ENCODE measurements at regions not wholly inside any gene's neighbourhood (a gene's known extent, or its start where the extent isn't known, plus 50 kb on each side); places are given as distances from the start of the nearest gene placed in this dataset.
"Not testable (repeated sequence)": the region's sequence is repeated elsewhere in the genome, so short reads cannot be mapped to it uniquely, and the experiment has no call there.

DNA sequence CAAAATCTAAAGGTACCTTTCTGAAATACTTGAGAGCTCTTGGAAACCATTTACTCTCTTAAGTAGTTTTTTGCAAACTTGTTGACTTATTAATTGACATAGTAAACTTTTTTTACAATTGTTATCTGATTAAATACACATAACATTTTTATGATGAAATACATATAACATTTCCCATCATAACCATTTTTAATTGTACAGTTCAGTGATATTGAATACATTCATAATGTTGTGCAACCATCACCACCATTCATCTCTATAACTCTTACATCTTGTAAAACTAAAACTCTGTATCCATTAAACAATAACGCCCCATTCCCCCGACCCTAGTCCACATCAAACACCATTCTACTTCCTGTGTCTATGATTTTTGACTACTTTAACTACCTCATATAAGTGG, 95.7 kb upstream of the ZNF648 start:
- Histone ChIP-seq H3K79me2 (ENCODE audit: low read length) (no peaks in the 10 kb centered on the region), H3K27ac (ENCODE audit: low read length) (no peak overlapping the region), H3K27me3 (replicated peaks; ENCODE audit: insufficient read depth, low read length) (no peaks in the 10 kb centered on the region), H3K36me3 (replicated peaks; ENCODE audit: insufficient read depth, low read length) (no peaks in the 10 kb centered on the region), H3K9ac (ENCODE audit: low read length) (no peak overlapping the region), H3K4me2 (ENCODE audit: low read depth, low read length) (no peak overlapping the region), H2AFZ (ENCODE audit: low read length) (no peak overlapping the region), H3K9me2 (replicated peaks; ENCODE audit: insufficient read depth, low read length) (no peaks in the 10 kb centered on the region), H3K9me3 (replicated peaks; ENCODE audit: insufficient read depth, low read length) (no peaks in the 10 kb centered on the region), H4K20me1 (ENCODE audit: insufficient read depth, low read length) (no peaks in the 10 kb centered on the region), H3K4me3 (ENCODE audit: low read length) (no peak overlapping the region), H3K4me1 (ENCODE audit: low read length) (no peaks in the 10 kb centered on the region), H3F3A (ENCODE audit: insufficient read depth, low read length) (no peaks in the 10 kb centered on the region)
- DNase-seq: no peak
- TF ChIP-seq EZH2phosphoT487 (IDR thresholded peaks at IDR 0.05; ENCODE audit: low read length) (no peak), EZH2 (optimal IDR thresholded peaks at IDR 0.05; ENCODE audit: low read depth, low read length) (no peak)
- TF ChIP-seq, protein P1, sequence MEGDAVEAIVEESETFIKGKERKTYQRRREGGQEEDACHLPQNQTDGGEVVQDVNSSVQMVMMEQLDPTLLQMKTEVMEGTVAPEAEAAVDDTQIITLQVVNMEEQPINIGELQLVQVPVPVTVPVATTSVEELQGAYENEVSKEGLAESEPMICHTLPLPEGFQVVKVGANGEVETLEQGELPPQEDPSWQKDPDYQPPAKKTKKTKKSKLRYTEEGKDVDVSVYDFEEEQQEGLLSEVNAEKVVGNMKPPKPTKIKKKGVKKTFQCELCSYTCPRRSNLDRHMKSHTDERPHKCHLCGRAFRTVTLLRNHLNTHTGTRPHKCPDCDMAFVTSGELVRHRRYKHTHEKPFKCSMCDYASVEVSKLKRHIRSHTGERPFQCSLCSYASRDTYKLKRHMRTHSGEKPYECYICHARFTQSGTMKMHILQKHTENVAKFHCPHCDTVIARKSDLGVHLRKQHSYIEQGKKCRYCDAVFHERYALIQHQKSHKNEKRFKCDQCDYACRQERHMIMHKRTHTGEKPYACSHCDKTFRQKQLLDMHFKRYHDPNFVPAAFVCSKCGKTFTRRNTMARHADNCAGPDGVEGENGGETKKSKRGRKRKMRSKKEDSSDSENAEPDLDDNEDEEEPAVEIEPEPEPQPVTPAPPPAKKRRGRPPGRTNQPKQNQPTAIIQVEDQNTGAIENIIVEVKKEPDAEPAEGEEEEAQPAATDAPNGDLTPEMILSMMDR (IDR thresholded peaks at IDR 0.05; ENCODE audit: low read length): no peak

DNA sequence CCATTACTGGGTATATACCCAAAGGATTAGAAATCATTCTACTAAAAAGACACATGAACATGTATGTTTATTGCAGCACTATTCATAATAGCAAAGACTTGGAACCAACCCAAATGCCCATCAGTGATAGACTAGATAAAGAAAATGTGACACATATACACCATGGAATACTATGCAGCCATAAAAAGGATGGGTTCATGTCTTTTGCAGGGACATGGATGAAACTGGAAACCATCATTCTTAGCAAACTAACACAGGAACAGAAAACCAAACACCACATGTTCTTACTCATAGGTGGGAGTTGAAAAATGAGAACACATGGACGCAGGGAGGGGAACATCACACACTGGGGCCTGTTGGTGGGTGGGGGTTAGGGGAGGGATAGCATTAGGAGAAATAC, 92.9 kb upstream of the ZNF648 start:
- not testable (repeated sequence) for H3K36me3 ChIP-seq (replicated peaks; ENCODE audit: insufficient read depth, low read length); H4K20me1 ChIP-seq (ENCODE audit: insufficient read depth, low read length); H3K4me3 ChIP-seq (ENCODE audit: low read length); H3K4me2 ChIP-seq (ENCODE audit: low read depth, low read length); H3K79me2 ChIP-seq (ENCODE audit: low read length); H3K27ac ChIP-seq (ENCODE audit: low read length); H3K9ac ChIP-seq (ENCODE audit: low read length); H2AFZ ChIP-seq (ENCODE audit: low read length); H3K9me2 ChIP-seq (replicated peaks; ENCODE audit: insufficient read depth, low read length); H3K4me1 ChIP-seq (ENCODE audit: low read length); H3K9me3 ChIP-seq (replicated peaks; ENCODE audit: insufficient read depth, low read length); H3K27me3 ChIP-seq (replicated peaks; ENCODE audit: insufficient read depth, low read length); DNase-seq; H3F3A ChIP-seq (ENCODE audit: insufficient read depth, low read length)

DNA sequence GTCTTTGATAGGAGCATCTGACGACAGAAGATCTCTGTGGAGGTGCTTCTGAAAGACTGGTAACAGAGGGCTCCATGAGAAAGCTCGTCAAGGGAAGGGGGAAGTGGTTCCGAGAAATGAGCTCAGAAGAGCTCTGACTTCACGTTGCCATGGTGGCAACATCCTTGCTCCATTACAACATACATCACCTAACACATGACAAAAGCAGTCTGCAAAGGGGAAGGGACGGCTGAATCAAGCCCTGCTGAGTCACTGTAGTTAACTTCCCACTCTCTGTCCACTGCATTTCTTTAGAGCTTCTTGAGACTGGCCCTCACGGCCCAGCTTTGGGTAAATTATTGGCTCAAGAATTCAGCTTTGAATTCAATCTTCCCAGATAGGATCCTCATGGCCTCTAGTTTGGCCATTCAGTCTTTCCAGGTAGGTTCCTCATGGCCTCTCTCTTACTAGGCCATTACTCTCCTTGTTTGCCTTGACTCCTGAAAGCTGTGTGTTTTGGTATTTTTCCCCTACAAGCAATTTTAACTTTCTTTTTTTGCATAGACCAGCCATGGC, 88.0 kb upstream of the ZNF648 start:
- Histone ChIP-seq H3K4me2 (ENCODE audit: low read depth, low read length) (no peak overlapping the region), H3K27ac (ENCODE audit: low read length) (no peak overlapping the region)
- no peak for DNase-seq

DNA sequence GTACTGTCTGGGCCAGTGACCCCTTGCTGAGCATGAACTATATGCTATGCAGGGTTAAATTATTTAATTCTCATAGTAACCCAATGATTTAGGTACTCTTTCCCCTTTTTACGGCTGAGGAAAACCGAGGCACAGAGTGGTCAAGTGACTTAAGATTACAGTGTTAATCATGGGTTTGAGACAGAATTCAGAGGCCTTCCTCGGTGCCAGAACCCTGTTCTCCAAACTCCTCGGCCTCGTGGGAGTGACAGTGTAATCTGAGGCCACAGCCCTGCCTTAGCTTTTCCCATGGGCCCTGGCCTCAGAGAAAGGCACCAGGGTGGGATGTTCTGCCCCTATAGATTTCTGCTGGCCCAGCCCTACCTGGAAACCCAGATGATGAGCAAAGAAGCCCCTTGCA, 86.4 kb upstream of the ZNF648 start:
- H2AFZ ChIP-seq (ENCODE audit: low read length): no peak overlapping the region
- H3K9ac ChIP-seq (ENCODE audit: low read length): no peak overlapping the region

More for the DNA sequence above, 88.0 kb upstream of the ZNF648 start:
- no peaks in the 10 kb centered on the region for H3K9me3 ChIP-seq (replicated peaks; ENCODE audit: insufficient read depth, low read length)
- H3K9me2 ChIP-seq (replicated peaks; ENCODE audit: insufficient read depth, low read length): no peaks in the 10 kb centered on the region
- no peaks in the 10 kb centered on the region for H3K79me2 ChIP-seq (ENCODE audit: low read length)
- H2AFZ ChIP-seq (ENCODE audit: low read length): no peak overlapping the region
- H4K20me1 ChIP-seq (ENCODE audit: insufficient read depth, low read length): no peaks in the 10 kb centered on the region
- H3K9ac ChIP-seq (ENCODE audit: low read length): no peak overlapping the region
- H3K27me3 ChIP-seq (replicated peaks; ENCODE audit: insufficient read depth, low read length): no peaks in the 10 kb centered on the region
- no peaks in the 10 kb centered on the region for H3F3A ChIP-seq (ENCODE audit: insufficient read depth, low read length)
- H3K36me3 ChIP-seq (replicated peaks; ENCODE audit: insufficient read depth, low read length): no peaks in the 10 kb centered on the region
- TF ChIP-seq EZH2 (optimal IDR thresholded peaks at IDR 0.05; ENCODE audit: low read depth, low read length) (no peak), EZH2phosphoT487 (IDR thresholded peaks at IDR 0.05; ENCODE audit: low read length) (no peak)
- TF ChIP-seq, protein P1 (IDR thresholded peaks at IDR 0.05; ENCODE audit: low read length): no peak
- H3K4me1 ChIP-seq (ENCODE audit: low read length): peaks cover 5% of the 10 kb centered on the region; the same call in 1 of the 2 replicates
- H3K4me3 ChIP-seq (ENCODE audit: low read length): no peak overlapping the region

More for the DNA sequence above, 86.4 kb upstream of the ZNF648 start:
- DNase-seq: no peak
- Histone ChIP-seq H3K27ac (ENCODE audit: low read length) (no peak overlapping the region), H3K4me1 (ENCODE audit: low read length) (peaks cover 5% of the 10 kb centered on the region; the same call in 1 of the 2 replicates), H3F3A (ENCODE audit: insufficient read depth, low read length) (no peaks in the 10 kb centered on the region), H3K9me3 (replicated peaks; ENCODE audit: insufficient read depth, low read length) (no peaks in the 10 kb centered on the region), H3K4me3 (ENCODE audit: low read length) (no peak overlapping the region), H3K27me3 (replicated peaks; ENCODE audit: insufficient read depth, low read length) (no peaks in the 10 kb centered on the region), H4K20me1 (ENCODE audit: insufficient read depth, low read length) (no peaks in the 10 kb centered on the region), H3K4me2 (ENCODE audit: low read depth, low read length) (no peak overlapping the region), H3K36me3 (replicated peaks; ENCODE audit: insufficient read depth, low read length) (no peaks in the 10 kb centered on the region), H3K79me2 (ENCODE audit: low read length) (no peaks in the 10 kb centered on the region), H3K9me2 (replicated peaks; ENCODE audit: insufficient read depth, low read length) (no peaks in the 10 kb centered on the region)
- TF ChIP-seq EZH2phosphoT487 (IDR thresholded peaks at IDR 0.05; ENCODE audit: low read length) (no peak), EZH2 (optimal IDR thresholded peaks at IDR 0.05; ENCODE audit: low read depth, low read length) (no peak)
- TF ChIP-seq, protein P1 (IDR thresholded peaks at IDR 0.05; ENCODE audit: low read length): no peak

All from MM.1S (cell line).